RWPE2 (cell line): ENCODE measurements at regions not wholly inside any gene's neighbourhood (a gene's known extent, or its start where the extent isn't known, plus 50 kb on each side); places are given as distances from the start of the nearest gene placed in this dataset.

Source experiments
- ATAC-seq: fragments of 200-7000 bp; cut with Tn5 transposase; 3 replicates; pipeline ENCODE4 v1.9.1; 2021; ENCODE audit warnings: low read depth
- DNase-seq: peaks from one replicate; pipeline ENCODE4 v3.0.0-alpha.2; 2020; ENCODE audit warnings: low spot score
- H3K27ac ChIP-seq: fragments of 450-650 bp; 2 replicates; pipeline ENCODE4 v1.5.1; 2017; ENCODE audit warnings: mild to moderate bottlenecking; ENCODE audit not compliant: poor library complexity, severe bottlenecking
- H3K27me3 ChIP-seq: fragments of 250-450 bp; sonication (Bioruptor Pico); 2 replicates; pipeline ENCODE4 v1.5.1; 2021; ENCODE audit warnings: mild to moderate bottlenecking, moderate library complexity; ENCODE audit not compliant: insufficient read depth, poor library complexity, severe bottlenecking
- H3K36me3 ChIP-seq: fragments of 250-450 bp; sonication (Bioruptor Pico); 2 replicates; pipeline ENCODE4 v1.5.1; 2020; ENCODE audit warnings: low read depth, mild to moderate bottlenecking, moderate library complexity
- H3K4me1 ChIP-seq: fragments of 250-450 bp; sonication (Bioruptor Pico); 2 replicates; pipeline ENCODE4 v1.5.1; 2021; ENCODE audit warnings: mild to moderate bottlenecking, moderate library complexity; ENCODE audit not compliant: insufficient read depth, poor library complexity, severe bottlenecking
- H3K4me3 ChIP-seq: fragments of 250-450 bp; sonication (Bioruptor Pico); 2 replicates; pipeline ENCODE4 v1.5.1; 2021; ENCODE audit warnings: mild to moderate bottlenecking, moderate library complexity; ENCODE audit not compliant: severe bottlenecking
- H3K9me3 ChIP-seq: fragments of 250-450 bp; sonication (Bioruptor Pico); 2 replicates; pipeline ENCODE4 v1.5.1; 2021; ENCODE audit warnings: mild to moderate bottlenecking, moderate library complexity; ENCODE audit not compliant: severe bottlenecking
- TF ChIP-seq, protein P1 (sequence below): fragments of 450-650 bp; IDR thresholded peaks from one replicate; pipeline ENCODE4 v1.5.1; 2017; ENCODE audit warnings: mild to moderate bottlenecking, moderate library complexity; ENCODE audit not compliant: poor library complexity, severe bottlenecking

- Histone ChIP-seq H3K27ac (peak overlapping the region; percentile 99), H3K4me3 (no peak overlapping the region), H3K4me1 (peaks cover 54% of the 10 kb centered on the region), H3K27me3 (no peaks in the 10 kb centered on the region), H3K36me3 (no peaks in the 10 kb centered on the region), H3K9me3 (no peaks in the 10 kb centered on the region)
- DNase-seq (no peak), ATAC-seq (no peak)
- TF ChIP-seq, protein P1, sequence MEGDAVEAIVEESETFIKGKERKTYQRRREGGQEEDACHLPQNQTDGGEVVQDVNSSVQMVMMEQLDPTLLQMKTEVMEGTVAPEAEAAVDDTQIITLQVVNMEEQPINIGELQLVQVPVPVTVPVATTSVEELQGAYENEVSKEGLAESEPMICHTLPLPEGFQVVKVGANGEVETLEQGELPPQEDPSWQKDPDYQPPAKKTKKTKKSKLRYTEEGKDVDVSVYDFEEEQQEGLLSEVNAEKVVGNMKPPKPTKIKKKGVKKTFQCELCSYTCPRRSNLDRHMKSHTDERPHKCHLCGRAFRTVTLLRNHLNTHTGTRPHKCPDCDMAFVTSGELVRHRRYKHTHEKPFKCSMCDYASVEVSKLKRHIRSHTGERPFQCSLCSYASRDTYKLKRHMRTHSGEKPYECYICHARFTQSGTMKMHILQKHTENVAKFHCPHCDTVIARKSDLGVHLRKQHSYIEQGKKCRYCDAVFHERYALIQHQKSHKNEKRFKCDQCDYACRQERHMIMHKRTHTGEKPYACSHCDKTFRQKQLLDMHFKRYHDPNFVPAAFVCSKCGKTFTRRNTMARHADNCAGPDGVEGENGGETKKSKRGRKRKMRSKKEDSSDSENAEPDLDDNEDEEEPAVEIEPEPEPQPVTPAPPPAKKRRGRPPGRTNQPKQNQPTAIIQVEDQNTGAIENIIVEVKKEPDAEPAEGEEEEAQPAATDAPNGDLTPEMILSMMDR: no peak
Observed at GRCh38 chr1:67571901-67572593, 113.0 kb upstream of the GADD45A start.

DNA sequence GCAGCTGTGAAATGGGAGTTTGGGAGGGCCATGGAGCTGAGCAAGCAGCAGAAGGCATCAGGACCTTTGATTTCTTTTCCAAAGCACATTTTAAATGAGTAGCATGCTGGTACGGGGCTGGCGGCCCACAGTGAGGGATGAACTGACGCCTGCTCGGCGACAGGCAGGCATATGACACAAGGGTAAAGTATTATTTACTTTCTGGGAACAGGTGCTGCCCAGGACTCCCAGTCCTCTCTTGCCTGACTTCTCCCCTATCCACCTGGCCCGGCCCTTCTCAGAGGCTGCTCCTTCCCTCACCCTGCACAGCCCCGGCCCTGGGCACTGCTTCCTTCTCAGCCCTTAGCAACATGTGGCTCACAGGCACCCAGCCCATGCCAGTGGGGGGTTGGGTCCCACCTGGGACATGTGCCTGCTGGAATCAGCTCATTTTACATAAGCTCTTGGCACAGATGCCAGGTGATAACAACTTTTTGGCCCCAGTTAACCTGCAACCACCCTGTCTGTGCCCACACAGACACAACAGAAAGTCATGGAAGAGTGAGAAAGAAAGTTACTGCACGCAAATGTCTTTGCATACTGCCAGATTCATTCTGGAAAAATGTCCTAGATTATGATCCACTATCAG is 112.3 kb upstream of the GADD45A start:
- ATAC-seq (peak; percentile 40), DNase-seq (peak; percentile 77)
- H3K36me3 ChIP-seq: no peaks in the 10 kb centered on the region
- TF ChIP-seq, protein P1: no peak
- H3K9me3 ChIP-seq: no peaks in the 10 kb centered on the region
- H3K4me1 ChIP-seq: peaks cover 56% of the 10 kb centered on the region
- no peak overlapping the region for H3K4me3 ChIP-seq
- H3K27me3 ChIP-seq: no peaks in the 10 kb centered on the region
- H3K27ac ChIP-seq: peak overlapping the region; percentile 99

DNA sequence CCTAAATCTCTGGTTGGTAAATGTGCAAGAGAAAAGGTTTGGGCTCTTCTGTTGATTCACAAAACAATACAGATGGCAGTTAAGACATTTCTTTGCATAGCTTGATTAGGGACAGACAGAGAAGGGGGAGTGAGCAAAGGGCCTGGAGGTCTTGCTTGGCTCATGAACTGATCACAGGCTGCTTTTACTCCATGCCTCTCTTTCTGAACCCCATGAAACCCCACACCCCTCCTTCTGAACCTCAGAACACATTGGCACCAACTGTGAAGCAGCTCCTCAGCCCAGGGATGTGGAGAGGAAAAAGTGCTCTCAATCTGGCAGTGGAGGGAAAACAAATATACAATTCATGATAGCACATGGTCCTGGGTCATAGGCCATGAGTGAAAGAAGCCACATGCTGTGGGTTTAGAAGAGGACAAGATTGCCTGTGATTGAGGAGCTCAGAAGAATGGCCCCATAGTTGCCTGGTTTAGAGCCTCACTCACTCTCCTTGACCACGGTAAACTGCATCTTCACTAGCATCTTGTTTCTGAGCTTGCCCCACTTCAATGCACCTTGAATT is 111.6 kb upstream of the GADD45A start:
- Histone ChIP-seq H3K36me3 (no peaks in the 10 kb centered on the region), H3K27me3 (no peaks in the 10 kb centered on the region), H3K4me1 (peaks cover 56% of the 10 kb centered on the region), H3K4me3 (no peak overlapping the region), H3K9me3 (no peaks in the 10 kb centered on the region), H3K27ac (peak overlapping the region; percentile 99)
- TF ChIP-seq, protein P1: no peak
- ATAC-seq: no peak
- DNase-seq: no peak

DNA sequence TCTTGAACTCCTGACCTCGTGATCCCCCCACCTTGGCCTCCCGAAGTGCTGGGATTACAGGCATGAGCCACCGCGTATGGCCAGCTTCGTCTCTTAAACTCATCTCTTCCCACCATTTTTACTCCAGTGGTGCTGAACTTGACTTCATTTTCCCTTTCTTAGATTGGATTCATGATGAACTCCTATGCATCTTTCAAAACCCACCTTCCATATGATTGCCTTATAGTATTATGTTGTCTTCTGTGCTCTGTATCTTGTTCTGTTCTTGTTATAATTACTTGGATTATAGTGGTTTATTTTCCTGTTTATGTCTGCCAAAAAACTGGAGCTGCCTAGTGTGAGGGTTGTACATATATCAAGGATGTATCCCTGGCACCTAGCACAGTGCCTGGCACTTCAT is 110.8 kb upstream of the GADD45A start:
- TF ChIP-seq, protein P1: no peak
- ATAC-seq: no peak
- Histone ChIP-seq H3K4me1 (peaks cover 56% of the 10 kb centered on the region), H3K9me3 (no peaks in the 10 kb centered on the region), H3K4me3 (no peak overlapping the region), H3K27me3 (no peaks in the 10 kb centered on the region), H3K36me3 (no peaks in the 10 kb centered on the region), H3K27ac (peak overlapping the region; percentile 99)
- DNase-seq: no peak
